Renal cortical epithelial cell (primary cell): ENCODE measurements at regions not wholly inside any gene's neighbourhood (a gene's known extent, or its start where the extent isn't known, plus 50 kb on each side); places are given as distances from the start of the nearest gene placed in this dataset.
"Not testable (repeated sequence)": the region's sequence is repeated elsewhere in the genome, so short reads cannot be mapped to it uniquely, and the experiment has no call there.

Source experiments
- DNase-seq: peaks from one replicate; pipeline ENCODE4 v3.0.0-alpha.2; 2011; ENCODE audit warnings: low read depth

- DNase-seq: no peak
Observed at GRCh38 chr15:93948726-93949125, 282.6 kb upstream of the MCTP2 start.

- DNase-seq: no peak
Observed at GRCh38 chr15:93943586-93943985, 287.8 kb upstream of the MCTP2 start.

- no peak for DNase-seq
Observed at GRCh38 chr15:93942269-93942694, 289.1 kb upstream of the MCTP2 start.

- DNase-seq: no peak
Observed at GRCh38 chr15:93941697-93942096, 289.7 kb upstream of the MCTP2 start.

- DNase-seq: no peak
Observed at GRCh38 chr15:93940226-93940625, 291.1 kb upstream of the MCTP2 start.

GRCh38 chr15:93932164-93932776, 299.1 kb upstream of the MCTP2 start:
- no peak for DNase-seq

- no peak for DNase-seq
Observed at GRCh38 chr15:93929375-93930094, 301.8 kb upstream of the MCTP2 start.

- DNase-seq: no peak
Observed at GRCh38 chr15:93920204-93920603, 311.2 kb upstream of the MCTP2 start.

GRCh38 chr15:93918801-93919200, 312.6 kb upstream of the MCTP2 start:
- not testable (repeated sequence) for DNase-seq

- DNase-seq: no peak
Observed at GRCh38 chr15:93917181-93917580, 314.2 kb upstream of the MCTP2 start.

GRCh38 chr15:93913871-93914270, 317.5 kb upstream of the MCTP2 start:
- DNase-seq: no peak

- DNase-seq: no peak
Observed at GRCh38 chr15:93913310-93913709, 318.1 kb upstream of the MCTP2 start.

GRCh38 chr15:93900476-93901400, 330.6 kb upstream of the MCTP2 start:
- no peak for DNase-seq

- DNase-seq: no peak
Observed at GRCh38 chr15:93899817-93900216, 331.5 kb upstream of the MCTP2 start.

- no peak for DNase-seq
Observed at GRCh38 chr15:93897377-93897776, 334.0 kb upstream of the MCTP2 start.

GRCh38 chr15:93895976-93896770, 335.2 kb upstream of the MCTP2 start:
- DNase-seq: no peak

- no peak for DNase-seq
Observed at GRCh38 chr15:93894438-93895036, 336.8 kb upstream of the MCTP2 start.

- no peak for DNase-seq
Observed at GRCh38 chr15:93887151-93887550, 344.2 kb upstream of the MCTP2 start.

GRCh38 chr15:93882779-93883178, 348.6 kb upstream of the MCTP2 start:
- no peak for DNase-seq

GRCh38 chr15:93882141-93882540, 349.2 kb upstream of the MCTP2 start:
- DNase-seq: no peak

- DNase-seq: no peak
Observed at GRCh38 chr15:93881310-93881709, 350.1 kb upstream of the MCTP2 start.
